HuH-7.5 (cell line): ENCODE measurements at regions not wholly inside any gene's neighbourhood (a gene's known extent, or its start where the extent isn't known, plus 50 kb on each side); places are given as distances from the start of the nearest gene placed in this dataset.
"Not testable (repeated sequence)": the region's sequence is repeated elsewhere in the genome, so short reads cannot be mapped to it uniquely, and the experiment has no call there.

Experiments
- DNase-seq: peaks from one replicate; pipeline ENCODE4 v3.0.0; 2011; ENCODE audit warnings: low spot score

GRCh38 chr1:213531369-213532310 is 456.1 kb upstream of the PROX1 start:
- DNase-seq, result no peak

- DNase-seq, result no peak
Measured at GRCh38 chr1:213533125-213533524, 454.6 kb upstream of the PROX1 start.

DNA sequence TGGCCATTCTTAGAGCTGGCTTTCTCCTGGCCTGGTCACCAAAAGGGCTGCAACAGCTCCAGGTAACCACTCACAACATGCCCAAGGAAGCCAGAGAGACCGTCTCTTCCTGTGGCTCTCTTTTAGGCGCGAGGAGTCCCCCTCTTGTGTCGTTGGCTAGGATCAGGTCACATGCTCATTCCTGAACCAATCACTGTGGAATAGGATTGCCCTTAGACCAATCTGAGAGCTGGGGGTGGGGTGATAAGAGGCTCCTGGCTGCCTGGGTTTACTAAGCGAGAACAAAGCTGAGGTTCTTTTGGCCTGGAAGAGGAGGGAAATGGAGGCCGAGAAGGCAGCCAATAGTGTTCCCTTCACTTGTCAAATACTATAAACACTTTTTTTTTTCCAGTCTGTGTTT is 452.1 kb upstream of the PROX1 start:
- no peak for DNase-seq

DNA sequence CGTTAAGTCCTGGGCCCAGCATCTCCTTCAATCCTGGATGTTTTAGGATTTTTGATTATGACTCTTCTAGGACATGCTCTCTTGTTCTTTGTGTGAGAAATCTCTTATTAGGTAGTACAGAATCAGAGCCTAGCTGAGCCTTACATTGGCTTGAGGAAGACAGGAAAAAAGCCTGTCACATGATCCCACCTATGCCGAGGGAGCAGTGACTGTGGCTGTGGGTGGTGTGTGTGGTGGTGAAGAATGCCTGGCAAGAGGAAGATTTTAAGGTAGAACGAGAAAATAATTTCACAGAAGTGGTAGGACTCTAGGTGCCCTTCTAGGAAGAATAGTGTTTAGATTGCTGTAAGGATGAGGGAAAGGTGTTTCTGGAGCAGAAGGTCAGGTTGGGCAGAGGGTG is 449.5 kb upstream of the PROX1 start:
- DNase-seq, result no peak

DNA sequence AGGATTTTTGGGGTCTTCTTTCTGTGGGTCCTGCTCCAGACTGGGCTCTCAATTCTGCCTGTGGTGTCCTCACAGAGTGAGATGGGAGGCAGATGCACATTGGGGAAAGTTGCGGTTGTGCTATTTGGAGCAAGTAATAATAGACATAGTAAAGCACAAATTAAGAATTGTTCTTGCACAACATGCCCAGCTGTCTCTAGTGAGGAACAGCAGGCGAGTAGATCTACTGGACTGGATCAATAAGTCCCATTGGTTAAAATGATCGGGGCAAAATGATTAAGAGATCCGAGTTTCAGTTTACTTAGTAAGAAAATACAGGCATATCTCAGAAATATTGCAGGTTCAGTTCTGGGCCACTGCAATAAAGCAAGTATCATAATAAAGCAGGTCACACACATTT is 448.3 kb upstream of the PROX1 start:
- no peak for DNase-seq

DNA sequence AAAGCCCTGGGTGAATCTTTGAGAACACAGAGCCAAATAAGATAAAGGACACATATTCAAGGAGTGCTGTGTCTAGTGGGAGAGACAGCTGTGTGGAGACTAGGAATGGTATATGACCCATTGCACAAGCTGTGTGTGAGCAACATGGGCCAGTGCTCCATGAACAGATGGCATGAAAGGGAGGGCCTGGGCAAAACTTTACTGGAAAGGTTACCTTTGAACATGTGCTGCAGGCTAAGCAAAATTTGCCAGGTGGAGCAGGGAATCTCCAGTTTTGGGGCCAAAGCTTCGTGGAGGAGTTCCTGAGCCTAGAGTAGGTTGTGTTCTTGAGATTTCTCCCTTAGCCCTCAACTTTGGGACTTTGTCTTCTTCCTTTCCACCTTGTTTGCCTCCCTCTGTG is 446.1 kb upstream of the PROX1 start:
- no peak for DNase-seq

GRCh38 chr1:213545181-213545580 is 442.6 kb upstream of the PROX1 start:
- not testable (repeated sequence) for DNase-seq

DNA sequence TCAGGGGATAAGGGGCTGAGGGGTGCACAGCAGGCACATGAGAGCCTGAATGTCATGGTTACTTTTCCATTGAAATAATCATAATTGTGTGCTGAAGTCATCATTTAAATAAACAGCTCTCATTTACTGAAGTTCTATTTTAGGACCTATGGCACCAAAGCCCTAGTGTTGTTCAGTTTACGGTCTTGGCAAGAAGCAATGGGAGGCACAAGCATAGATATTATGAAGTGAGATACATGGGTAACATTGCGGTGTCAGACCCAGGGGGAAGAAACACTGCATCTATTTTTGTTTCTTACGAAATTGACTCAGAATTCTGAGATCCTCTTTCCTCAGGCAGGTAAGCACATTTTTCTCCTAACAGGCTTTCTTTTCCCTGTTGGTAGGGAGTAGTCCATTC is 437.8 kb upstream of the PROX1 start:
- DNase-seq, result no peak

- no peak for DNase-seq
Measured at GRCh38 chr1:213550804-213551203, 437.0 kb upstream of the PROX1 start.

DNA sequence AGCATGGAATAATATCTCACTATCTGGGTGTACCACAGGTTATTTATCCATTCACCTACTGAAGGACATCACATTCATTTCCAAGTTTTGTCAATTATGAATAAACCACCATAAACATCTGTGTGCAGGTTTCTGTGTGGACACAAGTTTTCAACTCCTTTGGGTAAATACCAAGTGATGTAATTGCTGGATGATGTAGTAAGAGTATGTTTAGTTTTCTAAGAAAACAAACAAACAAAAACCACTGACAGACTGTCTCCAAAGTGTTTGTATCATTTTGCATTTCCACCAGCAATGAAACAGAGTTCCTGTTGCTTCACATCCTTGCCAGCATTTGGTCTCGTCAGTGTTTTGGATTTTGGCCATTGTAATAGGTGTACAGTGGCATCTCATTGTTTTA is 435.7 kb upstream of the PROX1 start:
- no peak for DNase-seq

GRCh38 chr1:213560226-213560625 is 427.5 kb upstream of the PROX1 start:
- no peak for DNase-seq

DNA sequence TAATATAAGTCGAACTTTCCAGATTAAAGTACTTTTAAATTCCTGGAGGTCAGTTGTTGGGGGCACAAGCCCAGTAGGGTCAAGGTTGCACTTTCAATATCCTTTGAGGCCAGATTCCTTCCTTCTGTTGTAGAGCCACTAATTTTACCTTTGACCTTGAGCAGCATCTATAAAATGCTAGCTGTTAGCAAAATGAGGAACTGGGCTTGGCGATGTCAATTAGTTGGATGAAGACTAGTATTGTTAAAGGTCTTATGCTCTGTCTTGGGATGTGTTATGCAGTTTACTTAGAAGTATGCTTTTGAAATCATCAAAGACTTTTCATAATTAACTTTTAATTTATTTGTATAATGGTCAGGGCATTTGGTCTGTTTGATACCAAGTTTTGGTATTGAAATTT is 425.9 kb upstream of the PROX1 start:
- DNase-seq, result no peak

GRCh38 chr1:213564215-213564659 is 423.5 kb upstream of the PROX1 start:
- DNase-seq, result peak; percentile 23

- no peak for DNase-seq
Measured at GRCh38 chr1:213568929-213569815, 418.6 kb upstream of the PROX1 start.

- no peak for DNase-seq
Measured at GRCh38 chr1:213569816-213570150, 418.0 kb upstream of the PROX1 start.

DNA sequence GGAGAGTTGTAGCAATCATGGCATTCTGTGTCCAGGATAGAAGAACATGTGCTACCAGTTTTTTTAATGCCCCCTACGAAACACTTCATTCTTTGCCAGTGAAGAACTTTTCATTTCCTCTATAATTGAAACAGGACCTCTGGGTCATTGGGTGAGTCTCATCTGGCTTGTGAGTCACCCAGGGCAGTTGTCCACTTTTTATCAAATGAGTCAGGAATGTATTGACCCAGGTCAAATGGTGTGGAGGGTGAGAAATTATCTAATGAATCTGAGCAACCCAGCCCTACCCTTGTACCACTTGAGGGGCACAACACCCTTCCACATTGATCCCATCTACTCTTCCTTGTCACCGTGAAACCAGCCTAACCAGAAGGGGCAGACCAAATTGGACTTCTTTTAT is 417.3 kb upstream of the PROX1 start:
- no peak for DNase-seq

DNA sequence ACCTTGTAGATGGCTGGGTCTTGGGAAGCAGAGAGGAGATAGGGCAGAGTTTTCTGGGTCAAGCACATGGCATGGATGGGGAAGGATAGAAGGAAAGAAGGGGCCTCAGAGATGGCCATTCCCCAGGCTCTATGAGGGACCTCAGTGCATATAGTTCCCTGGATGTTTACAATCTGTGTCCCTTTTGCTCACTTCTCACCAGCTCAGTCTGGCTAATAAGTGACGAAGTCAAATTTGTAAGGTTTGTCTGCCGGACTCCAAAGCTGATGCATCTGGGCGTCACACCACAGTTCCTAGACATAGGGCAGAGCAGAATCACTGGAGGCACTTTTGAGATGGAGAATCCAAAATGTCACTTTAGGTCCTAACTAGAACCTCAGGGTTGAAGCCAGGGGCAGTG is 416.4 kb upstream of the PROX1 start:
- no peak for DNase-seq

DNA sequence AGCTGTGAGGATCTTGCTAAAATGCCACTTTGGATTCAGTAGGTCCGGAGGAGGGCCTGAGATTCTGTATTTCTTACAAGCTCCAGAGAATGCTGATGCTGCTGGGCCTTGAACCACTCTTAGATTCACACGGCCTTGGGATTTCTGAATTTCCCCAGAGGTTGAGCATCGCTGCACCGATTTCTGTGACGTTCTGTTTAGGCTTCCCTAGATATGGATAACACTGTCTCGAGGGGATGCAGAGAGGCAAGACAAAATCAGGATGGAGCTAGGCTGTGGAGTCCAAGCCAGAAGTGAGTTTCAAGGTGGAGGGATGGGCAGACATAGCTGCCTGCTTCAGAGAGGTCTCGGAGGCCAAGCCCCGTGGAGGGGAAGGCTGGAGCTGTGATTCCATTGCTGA is 415.9 kb upstream of the PROX1 start:
- DNase-seq, result no peak

- no peak for DNase-seq
Measured at GRCh38 chr1:213572912-213573647, 414.7 kb upstream of the PROX1 start.

DNA sequence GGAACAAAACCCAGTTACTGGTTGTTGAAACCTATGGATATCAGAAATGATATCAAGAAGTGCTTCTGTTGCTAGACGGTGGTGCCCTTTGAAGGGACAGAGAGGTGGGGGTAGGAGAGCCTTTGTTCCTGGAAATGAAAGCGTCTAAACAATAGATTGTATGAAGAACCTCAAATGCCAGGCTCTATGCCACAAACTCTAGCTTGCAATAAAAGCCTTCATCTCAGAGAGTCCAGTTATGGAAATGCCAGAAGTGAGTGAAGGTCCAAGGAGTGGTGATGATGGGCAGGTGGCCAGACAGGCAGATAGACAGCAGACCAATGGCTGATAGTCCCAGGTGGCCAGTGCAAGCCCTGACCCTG is 414.1 kb upstream of the PROX1 start:
- no peak for DNase-seq

DNA sequence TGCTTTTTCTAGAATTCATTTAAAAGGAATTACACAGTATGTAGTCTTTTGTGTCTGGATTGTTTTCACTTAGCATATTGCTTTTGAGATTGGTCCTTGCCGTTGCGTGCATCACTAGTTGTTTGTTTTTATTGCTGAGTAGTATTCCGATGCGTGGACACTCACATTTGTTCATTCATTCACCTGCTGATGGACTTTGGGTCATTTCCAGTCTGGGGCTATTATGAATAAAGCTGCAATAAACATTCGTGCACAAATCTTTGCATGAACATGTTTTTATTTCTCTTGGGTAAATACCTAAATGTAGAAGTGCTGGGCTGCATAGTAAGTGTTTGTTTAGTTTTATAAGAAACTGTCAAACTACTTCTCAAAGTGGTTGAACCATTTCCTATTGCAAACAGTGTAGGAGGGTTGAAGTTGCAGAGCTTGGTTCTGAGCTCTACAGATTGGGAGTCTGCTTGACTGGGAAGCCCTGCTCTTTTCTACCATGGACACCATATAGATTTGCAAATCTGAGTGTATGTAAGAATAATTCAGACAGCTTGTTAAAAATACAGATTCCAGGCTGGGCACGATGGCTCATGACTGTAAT is 404.7 kb upstream of the PROX1 start:
- no peak for DNase-seq

DNA sequence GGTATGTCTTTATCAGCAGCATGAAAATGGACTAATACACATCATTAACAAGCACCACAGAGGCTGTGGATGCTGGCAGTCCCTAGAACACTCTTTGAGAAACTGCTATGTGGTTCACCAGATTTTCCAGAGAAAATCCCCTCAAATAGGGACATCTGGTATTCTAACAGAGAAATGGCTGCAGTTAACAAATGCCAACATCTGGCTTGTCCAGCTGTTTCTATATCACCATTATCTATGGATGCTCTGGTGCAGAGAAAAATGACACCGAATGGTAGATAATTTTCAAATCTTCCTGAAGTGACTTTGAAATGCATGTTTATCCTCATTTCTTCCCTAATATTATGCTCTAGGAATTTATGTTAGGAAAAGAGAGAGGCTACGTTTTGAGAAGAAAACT is 403.5 kb upstream of the PROX1 start:
- DNase-seq, result no peak
